Mesendoderm (in vitro differentiated cells): ENCODE measurements at regions not wholly inside any gene's neighbourhood (a gene's known extent, or its start where the extent isn't known, plus 50 kb on each side); places are given as distances from the start of the nearest gene placed in this dataset.

Experiments
- DNase-seq: peaks from one replicate; pipeline ENCODE4 v3.0.0; 2013
- H2AK5ac ChIP-seq: 2 replicates; pipeline ENCODE4 v1.6.1; 2013; ENCODE audit warnings: low read length, inconsistent platforms
- H2BK120ac ChIP-seq: 2 replicates; pipeline ENCODE4 v1.6.1; 2013; ENCODE audit warnings: low read depth, mild to moderate bottlenecking, low read length, moderate library complexity, mixed read lengths
- H2BK15ac ChIP-seq: replicated peaks from 2 replicates; pipeline ENCODE4 v1.6.1; 2013; ENCODE audit warnings: low read depth, mild to moderate bottlenecking, moderate library complexity
- H2BK5ac ChIP-seq: 2 replicates; pipeline ENCODE4 v1.6.1; 2013; ENCODE audit warnings: low read length, inconsistent platforms
- H3K18ac ChIP-seq: 2 replicates; pipeline ENCODE4 v1.6.1; 2013; ENCODE audit warnings: mild to moderate bottlenecking, low read length, mixed read lengths
- H3K23ac ChIP-seq: one replicate; pipeline ENCODE4 v1.6.1; 2013; ENCODE audit warnings: low read length
- H3K27ac ChIP-seq: 2 replicates; pipeline ENCODE4 v1.5.1; 2013; ENCODE audit warnings: low read depth, mild to moderate bottlenecking, inconsistent platforms, low read length, moderate library complexity
- H3K27me3 ChIP-seq: 2 replicates; pipeline ENCODE4 v1.6.1; 2013; ENCODE audit warnings: low read length, control low read depth, mild to moderate bottlenecking, inconsistent platforms; ENCODE audit not compliant: insufficient read depth, poor library complexity
- H3K36me3 ChIP-seq: 2 replicates; pipeline ENCODE4 v1.6.1; 2013; ENCODE audit warnings: low read length, inconsistent platforms; ENCODE audit not compliant: control insufficient read depth, insufficient read depth
- H3K4ac ChIP-seq: one replicate; pipeline ENCODE4 v1.6.1; 2013; ENCODE audit warnings: low read depth, mild to moderate bottlenecking, low read length, moderate library complexity
- H3K4me1 ChIP-seq: 2 replicates; pipeline ENCODE4 v1.6.1; 2013; ENCODE audit warnings: low read depth, low read length, inconsistent platforms; ENCODE audit not compliant: control insufficient read depth
- H3K4me2 ChIP-seq: 2 replicates; pipeline ENCODE4 v1.6.1; 2013; ENCODE audit warnings: low read length
- H3K4me3 ChIP-seq: 2 replicates; pipeline ENCODE4 v1.5.1; 2013; ENCODE audit warnings: mild to moderate bottlenecking, low read length
- H3K56ac ChIP-seq: one replicate; pipeline ENCODE4 v1.6.1; 2013; ENCODE audit warnings: low read length
- H3K79me1 ChIP-seq: 2 replicates; pipeline ENCODE4 v1.6.1; 2013; ENCODE audit warnings: low read length, inconsistent platforms
- H3K79me2 ChIP-seq: 2 replicates; pipeline ENCODE4 v1.6.1; 2013; ENCODE audit warnings: mild to moderate bottlenecking, low read length; ENCODE audit not compliant: control insufficient read depth, insufficient read depth
- H3K9ac ChIP-seq: 2 replicates; pipeline ENCODE4 v1.6.1; 2013; ENCODE audit warnings: low read length, inconsistent platforms
- H4K5ac ChIP-seq: one replicate; pipeline ENCODE4 v1.6.1; 2013; ENCODE audit warnings: low read length
- H4K8ac ChIP-seq: one replicate; pipeline ENCODE4 v1.6.1; 2013; ENCODE audit warnings: low read depth, mild to moderate bottlenecking, control low read depth, low read length, moderate library complexity
- WGBS: extraction: QIAGEN DNeasy Blood & Tissue Kit; methylation state at CpG from one replicate; pipeline ENCODE4 v1.1.7; 2013; ENCODE audit warnings: low lambda C conversion rate, missing lambda C conversion rate; ENCODE audit not compliant: insufficient coverage; ENCODE audit errors: extremely low coverage; 5-methylcytosine and 5-hydroxymethylcytosine counted together

DNA sequence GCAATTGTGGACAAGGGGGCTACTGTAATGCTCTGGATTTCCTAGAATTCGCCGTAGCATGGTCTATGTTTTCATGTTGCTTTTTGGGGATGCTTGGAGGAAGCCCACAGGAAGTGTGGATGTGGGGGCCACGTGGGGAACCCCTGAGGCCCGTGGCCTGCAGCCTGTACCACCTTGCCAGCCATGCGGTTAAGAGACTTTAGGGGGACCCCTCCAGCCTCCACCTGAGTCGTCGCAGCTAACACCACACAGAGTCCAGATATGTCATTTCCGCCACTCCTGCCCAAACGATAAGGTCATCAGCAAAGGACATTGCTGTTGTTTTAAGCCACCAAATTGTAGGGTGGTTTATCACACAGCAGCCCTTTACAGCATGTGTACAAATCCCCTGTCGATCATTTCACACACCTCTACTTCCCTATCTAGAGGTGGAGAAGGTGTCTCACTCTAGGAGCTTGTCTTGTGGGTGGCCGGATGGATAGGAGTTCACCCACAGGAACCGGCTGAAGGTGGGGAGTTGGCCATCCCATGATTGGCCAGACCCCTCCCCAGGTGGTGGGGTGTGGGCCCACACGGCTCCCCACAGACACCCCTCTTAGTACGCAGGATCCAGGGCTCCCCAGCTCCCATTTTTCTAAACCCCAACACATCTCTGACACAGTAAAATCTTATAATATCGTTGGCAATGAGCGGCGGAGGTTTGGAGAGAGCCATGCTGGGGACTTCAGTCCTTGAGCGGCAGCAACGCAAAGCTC is 226.7 kb downstream of the TEX29 start:
- no CpG with 5 or more reads among the region's 19 CpGs for WGBS
- Histone ChIP-seq H3K4me1 (no peaks in the 10 kb centered on the region), H3K4me2 (no peak overlapping the region), H3K9ac (no peak overlapping the region), H3K27ac (no peak overlapping the region), H2BK5ac (no peak overlapping the region), H4K5ac (no peak overlapping the region), H3K23ac (no peak overlapping the region), H3K18ac (no peak overlapping the region), H3K4me3 (no peak overlapping the region), H2BK120ac (no peak overlapping the region), H2AK5ac (no peak overlapping the region), H4K8ac (no peak overlapping the region), H2BK15ac (no peak overlapping the region), H3K36me3 (no peaks in the 10 kb centered on the region), H3K79me1 (no peaks in the 10 kb centered on the region), H3K56ac (no peak overlapping the region), H3K27me3 (no peaks in the 10 kb centered on the region), H3K79me2 (no peaks in the 10 kb centered on the region), H3K4ac (no peak overlapping the region)
- no peak for DNase-seq

DNA sequence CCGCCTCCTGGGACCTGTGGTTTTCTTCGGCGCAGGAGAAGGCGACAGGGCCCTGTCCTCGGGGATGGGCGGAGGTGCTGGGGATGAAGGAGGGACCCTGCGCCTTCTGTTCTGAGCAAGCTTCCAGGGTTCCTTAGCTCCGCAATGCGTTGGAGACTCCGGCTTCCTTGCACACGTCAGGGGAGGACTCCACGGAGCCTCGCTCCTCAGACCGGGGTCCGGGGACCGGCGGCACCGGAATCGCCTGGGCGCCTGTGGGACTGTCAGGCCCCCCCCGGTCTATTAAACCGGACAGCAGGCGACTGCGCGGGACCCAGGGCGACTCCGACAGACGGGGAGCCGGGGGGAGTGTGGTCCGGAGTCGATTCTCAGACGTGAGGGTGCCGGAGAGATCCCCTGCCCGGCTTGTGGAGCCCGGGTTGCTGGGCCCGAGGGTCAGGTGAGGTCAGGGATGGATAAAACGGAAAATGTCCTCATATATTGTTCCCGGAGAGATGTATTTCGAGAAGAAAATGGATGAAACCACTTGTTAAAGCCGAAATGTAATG is 227.4 kb downstream of the TEX29 start:
- Histone ChIP-seq H3K4me1 (no peaks in the 10 kb centered on the region), H3K4me3 (no peak overlapping the region), H3K56ac (no peak overlapping the region), H2BK15ac (no peak overlapping the region), H3K36me3 (no peaks in the 10 kb centered on the region), H3K9ac (no peak overlapping the region), H4K5ac (no peak overlapping the region), H3K79me2 (no peaks in the 10 kb centered on the region), H3K4ac (no peak overlapping the region), H2AK5ac (no peak overlapping the region), H2BK120ac (no peak overlapping the region), H3K27ac (no peak overlapping the region), H3K79me1 (no peaks in the 10 kb centered on the region), H3K4me2 (no peak overlapping the region), H3K23ac (no peak overlapping the region), H4K8ac (no peak overlapping the region), H3K18ac (no peak overlapping the region), H3K27me3 (no peaks in the 10 kb centered on the region), H2BK5ac (no peak overlapping the region)
- DNase-seq, result no peak
- no CpG with 5 or more reads among the region's 40 CpGs for WGBS

DNA sequence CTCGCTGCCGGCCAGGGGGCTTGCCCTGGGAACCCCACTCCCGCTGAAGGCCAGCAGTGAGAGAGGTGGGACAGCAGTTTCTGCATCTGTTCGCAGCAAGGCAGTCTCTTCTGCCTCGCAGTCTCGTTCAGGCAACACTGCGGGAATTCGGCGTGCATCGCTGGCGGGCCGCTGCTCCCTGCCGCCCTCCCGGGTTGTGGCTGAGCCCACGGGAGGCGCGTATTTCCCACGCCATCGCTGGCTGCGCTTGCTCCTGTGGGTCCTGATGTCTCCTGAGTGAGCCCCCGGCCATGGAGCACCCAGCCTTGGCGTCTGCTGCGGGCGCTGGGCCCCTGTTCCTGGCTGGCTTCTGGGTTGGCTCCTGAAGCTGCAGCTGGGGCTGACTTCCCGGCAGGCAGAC is 227.9 kb downstream of the TEX29 start:
- no peak for DNase-seq
- no peak overlapping the region for H3K18ac ChIP-seq
- no peaks in the 10 kb centered on the region for H3K27me3 ChIP-seq
- H2BK15ac ChIP-seq, result no peak overlapping the region
- H3K4ac ChIP-seq, result no peak overlapping the region
- H3K4me3 ChIP-seq, result no peak overlapping the region
- H3K79me2 ChIP-seq, result no peaks in the 10 kb centered on the region
- no peak overlapping the region for H4K8ac ChIP-seq
- H2BK120ac ChIP-seq, result no peak overlapping the region
- H2AK5ac ChIP-seq, result no peak overlapping the region
- no peaks in the 10 kb centered on the region for H3K79me1 ChIP-seq
- H3K36me3 ChIP-seq, result no peaks in the 10 kb centered on the region
- H2BK5ac ChIP-seq, result no peak overlapping the region
- H3K27ac ChIP-seq, result no peak overlapping the region
- WGBS, result no CpG with 5 or more reads among the region's 25 CpGs
- no peaks in the 10 kb centered on the region for H3K4me1 ChIP-seq
- H3K23ac ChIP-seq, result no peak overlapping the region
- no peak overlapping the region for H3K4me2 ChIP-seq
- no peak overlapping the region for H3K56ac ChIP-seq
- no peak overlapping the region for H3K9ac ChIP-seq
- no peak overlapping the region for H4K5ac ChIP-seq

DNA sequence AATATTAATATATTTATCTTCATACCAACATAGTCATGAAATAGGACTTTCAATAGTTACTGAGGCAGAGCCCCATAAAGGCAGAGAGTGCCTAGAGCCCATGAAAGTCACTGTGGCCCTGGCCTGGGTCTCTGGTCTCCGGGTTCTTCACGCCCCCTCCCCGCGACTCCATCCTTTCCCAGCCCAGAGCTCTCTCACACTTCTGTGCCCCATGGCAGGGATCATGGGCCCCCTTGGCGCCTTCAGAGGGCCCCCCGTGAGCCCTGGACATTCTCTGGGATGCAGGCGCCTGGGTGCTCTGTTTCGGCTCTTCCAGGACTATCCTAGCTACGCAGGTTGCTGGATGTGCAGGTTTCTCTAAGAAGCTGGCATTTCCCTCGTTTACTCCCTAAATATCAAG is 228.4 kb downstream of the TEX29 start:
- Histone ChIP-seq H3K27ac (no peak overlapping the region), H2BK15ac (no peak overlapping the region), H2BK120ac (no peak overlapping the region), H3K79me2 (no peaks in the 10 kb centered on the region), H3K79me1 (no peaks in the 10 kb centered on the region), H3K27me3 (no peaks in the 10 kb centered on the region), H3K4ac (no peak overlapping the region), H3K4me1 (no peaks in the 10 kb centered on the region), H3K36me3 (no peaks in the 10 kb centered on the region), H3K4me2 (no peak overlapping the region), H4K8ac (no peak overlapping the region), H3K9ac (no peak overlapping the region), H2BK5ac (no peak overlapping the region), H3K23ac (no peak overlapping the region), H3K18ac (no peak overlapping the region), H3K4me3 (no peak overlapping the region), H4K5ac (no peak overlapping the region), H3K56ac (no peak overlapping the region), H2AK5ac (no peak overlapping the region)
- no peak for DNase-seq
- no CpG with 5 or more reads among the region's 10 CpGs for WGBS

DNA sequence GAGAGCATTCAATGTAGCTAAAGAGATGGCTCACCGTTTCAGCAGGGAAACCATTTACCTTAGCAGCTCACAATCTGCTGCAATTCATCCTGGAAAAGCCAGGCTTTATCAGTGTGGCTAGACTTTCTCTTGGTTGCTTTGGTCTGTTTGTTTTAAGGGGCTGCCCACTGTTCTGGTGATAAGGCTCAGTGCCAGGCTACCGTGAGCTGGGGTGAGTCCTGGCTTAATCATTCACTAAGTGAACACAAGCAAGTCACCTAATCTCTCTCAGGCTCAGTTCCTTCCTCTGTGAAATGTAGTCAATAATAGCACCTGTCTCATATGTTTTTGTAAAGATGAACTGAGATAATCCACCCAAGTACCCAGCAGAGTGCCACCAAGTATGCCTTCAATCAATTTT is 229.0 kb downstream of the TEX29 start:
- Histone ChIP-seq H4K5ac (no peak overlapping the region), H2AK5ac (no peak overlapping the region), H3K36me3 (no peaks in the 10 kb centered on the region), H2BK5ac (no peak overlapping the region), H3K4ac (no peak overlapping the region), H3K27ac (no peak overlapping the region), H2BK15ac (no peak overlapping the region), H4K8ac (no peak overlapping the region), H3K4me1 (no peaks in the 10 kb centered on the region), H3K79me2 (no peaks in the 10 kb centered on the region), H3K56ac (no peak overlapping the region), H3K4me3 (no peak overlapping the region), H3K9ac (no peak overlapping the region), H3K79me1 (no peaks in the 10 kb centered on the region), H3K4me2 (no peak overlapping the region), H2BK120ac (no peak overlapping the region), H3K27me3 (no peaks in the 10 kb centered on the region), H3K23ac (no peak overlapping the region), H3K18ac (no peak overlapping the region)
- no CpG with 5 or more reads among the region's 2 CpGs for WGBS
- DNase-seq, result peak; percentile 10

DNA sequence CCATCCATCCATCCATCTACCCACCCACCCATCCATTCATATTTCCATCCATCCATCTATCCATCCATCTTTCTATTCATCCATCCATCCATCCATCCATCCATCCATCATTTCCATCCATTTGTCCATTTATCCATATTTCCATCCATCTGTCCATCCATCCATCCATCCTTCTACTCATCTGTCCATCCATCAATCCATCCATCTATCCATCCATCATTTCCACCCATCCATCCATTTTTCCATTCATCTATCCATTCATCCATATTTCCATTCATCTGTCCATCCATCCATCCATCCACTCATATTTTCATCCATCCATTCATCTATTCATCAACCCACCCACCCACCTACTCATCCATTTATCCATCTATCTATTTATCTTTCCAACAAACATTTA is 229.6 kb downstream of the TEX29 start:
- DNase-seq, result no peak
- H4K5ac ChIP-seq, result no peak overlapping the region
- no peak overlapping the region for H2BK5ac ChIP-seq
- no peaks in the 10 kb centered on the region for H3K36me3 ChIP-seq
- H3K27ac ChIP-seq, result no peak overlapping the region
- H3K79me2 ChIP-seq, result no peaks in the 10 kb centered on the region
- H2BK120ac ChIP-seq, result no peak overlapping the region
- H3K18ac ChIP-seq, result no peak overlapping the region
- no peak overlapping the region for H4K8ac ChIP-seq
- H3K4ac ChIP-seq, result no peak overlapping the region
- no peaks in the 10 kb centered on the region for H3K27me3 ChIP-seq
- no peaks in the 10 kb centered on the region for H3K79me1 ChIP-seq
- H3K23ac ChIP-seq, result no peak overlapping the region
- H3K4me1 ChIP-seq, result no peaks in the 10 kb centered on the region
- no peak overlapping the region for H3K9ac ChIP-seq
- no peak overlapping the region for H3K4me3 ChIP-seq
- no peak overlapping the region for H2AK5ac ChIP-seq
- no peak overlapping the region for H3K4me2 ChIP-seq
- H2BK15ac ChIP-seq, result no peak overlapping the region
- H3K56ac ChIP-seq, result no peak overlapping the region
